GM21619 (cell line): ENCODE measurements at regions not wholly inside any gene's neighbourhood (a gene's known extent, or its start where the extent isn't known, plus 50 kb on each side); places are given as distances from the start of the nearest gene placed in this dataset.
"Not testable (repeated sequence)": the region's sequence is repeated elsewhere in the genome, so short reads cannot be mapped to it uniquely, and the experiment has no call there.

ENCODE experiments used
- ATAC-seq: cut with Tn5 transposase; IDR thresholded peaks from one replicate; pipeline ENCODE4 v1.9.1; 2021; ENCODE audit not compliant: unreplicated experiment

DNA sequence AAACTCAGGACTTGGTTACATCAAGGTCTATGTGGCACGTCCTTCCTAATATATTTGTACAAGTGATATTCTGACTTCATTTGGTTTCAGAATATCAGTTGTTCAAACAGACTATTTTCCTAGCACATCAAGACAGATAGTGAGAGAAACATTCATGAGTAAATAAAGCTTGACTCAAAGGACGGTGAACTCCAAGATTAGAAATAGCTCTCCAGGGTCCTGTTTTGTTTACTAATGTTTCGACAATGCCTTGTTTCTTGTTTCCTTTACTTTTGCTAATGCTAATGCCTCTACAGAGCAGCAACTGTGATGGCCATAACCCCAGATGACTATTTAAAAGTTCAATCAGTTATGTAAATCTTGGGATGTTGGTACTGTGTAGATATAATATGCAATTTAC, 313.9 kb downstream of the KLF12 start:
- ATAC-seq, result no peak

DNA sequence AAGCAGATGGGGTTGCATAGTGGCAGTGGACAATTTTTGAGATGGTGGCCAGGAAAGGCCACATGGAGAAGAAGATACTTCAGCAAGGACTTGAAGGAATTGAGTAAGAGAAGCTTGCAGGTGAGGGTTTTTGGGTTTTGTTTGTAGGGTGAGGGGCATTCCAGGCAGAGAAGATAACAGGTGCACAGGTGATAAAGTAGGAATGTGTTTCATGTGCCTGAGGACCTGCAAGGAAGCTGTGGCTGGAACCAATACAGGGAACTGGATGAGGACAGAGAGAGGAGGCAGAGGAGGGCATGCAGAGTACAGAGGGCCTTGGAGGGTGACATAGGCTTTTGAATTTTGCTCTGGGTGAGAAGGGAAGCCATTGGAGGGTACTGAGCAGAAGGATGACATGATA, 314.5 kb downstream of the KLF12 start:
- no peak for ATAC-seq

DNA sequence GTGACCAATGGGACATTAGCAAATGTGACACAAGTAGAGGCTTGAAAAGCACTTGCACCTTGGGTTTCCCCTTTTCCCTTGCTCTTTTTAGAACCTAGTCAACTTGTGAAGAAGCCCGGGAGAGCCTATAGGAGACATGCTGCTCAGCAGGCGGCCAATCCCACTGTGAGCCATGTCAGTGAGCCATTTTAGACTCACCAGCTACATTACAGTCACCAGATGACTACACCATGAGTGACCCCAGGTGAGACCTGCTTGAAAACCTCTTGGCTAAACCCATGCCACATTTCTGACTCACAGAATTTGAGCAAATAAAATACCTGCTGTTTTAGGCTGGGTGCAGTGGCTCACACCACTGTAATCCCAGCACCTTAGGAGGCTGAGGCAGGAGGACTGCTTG, 317.5 kb downstream of the KLF12 start:
- ATAC-seq, result no peak

DNA sequence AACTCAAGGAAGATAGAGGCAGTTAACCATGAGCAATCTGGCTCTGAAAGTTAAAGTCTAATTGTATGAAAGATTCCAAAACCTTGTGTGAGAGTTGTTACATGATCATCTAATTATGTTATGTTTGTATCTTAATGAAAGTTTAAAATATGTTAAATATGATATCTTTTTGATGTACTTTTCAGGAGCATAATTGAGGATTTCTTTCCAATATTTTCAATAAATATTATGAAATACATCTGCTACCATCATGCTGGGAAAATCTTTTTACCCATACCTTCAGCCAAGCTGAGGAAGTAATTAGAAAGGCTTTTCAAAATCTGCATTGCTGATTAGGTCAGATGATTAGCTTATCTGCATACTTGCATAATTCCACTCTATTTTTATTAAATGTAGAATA, 318.4 kb downstream of the KLF12 start:
- ATAC-seq, result no peak

DNA sequence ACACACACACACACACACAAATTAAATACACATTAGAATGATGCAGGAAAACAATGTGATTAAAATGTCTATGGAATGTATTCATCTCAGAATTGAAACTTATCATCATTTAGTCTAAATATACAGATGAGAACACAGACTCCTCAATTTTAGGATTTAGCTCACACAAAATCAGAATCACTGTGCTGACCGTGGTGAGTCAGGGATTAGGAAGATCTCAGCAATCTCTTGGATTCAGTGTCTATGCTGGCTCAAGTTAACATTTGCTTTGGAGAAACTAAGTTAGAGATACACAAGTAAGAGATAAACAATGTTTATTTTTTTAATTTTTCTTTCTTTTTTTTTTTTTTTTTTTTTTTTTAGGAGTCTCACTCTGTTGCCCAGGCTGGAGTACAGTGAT, 323.6 kb downstream of the KLF12 start:
- ATAC-seq, result no peak

DNA sequence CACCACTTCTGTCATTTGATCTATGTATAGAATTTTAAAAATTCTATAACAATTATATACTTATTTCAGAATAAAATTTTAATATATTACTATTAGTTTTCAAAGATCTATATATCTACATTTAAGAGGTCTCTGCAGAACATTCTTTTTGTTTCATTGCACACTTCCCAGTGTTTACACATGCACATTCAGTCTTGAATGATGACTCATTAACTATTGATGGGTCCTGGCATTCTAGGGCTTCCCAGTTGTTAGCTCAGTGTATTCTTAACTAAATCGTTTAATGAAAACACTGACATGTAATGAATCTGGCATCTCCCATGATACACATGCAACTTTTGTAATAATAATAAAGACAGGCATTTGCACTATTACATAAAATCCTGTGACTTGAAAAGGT, 324.6 kb downstream of the KLF12 start:
- ATAC-seq, result no peak

DNA sequence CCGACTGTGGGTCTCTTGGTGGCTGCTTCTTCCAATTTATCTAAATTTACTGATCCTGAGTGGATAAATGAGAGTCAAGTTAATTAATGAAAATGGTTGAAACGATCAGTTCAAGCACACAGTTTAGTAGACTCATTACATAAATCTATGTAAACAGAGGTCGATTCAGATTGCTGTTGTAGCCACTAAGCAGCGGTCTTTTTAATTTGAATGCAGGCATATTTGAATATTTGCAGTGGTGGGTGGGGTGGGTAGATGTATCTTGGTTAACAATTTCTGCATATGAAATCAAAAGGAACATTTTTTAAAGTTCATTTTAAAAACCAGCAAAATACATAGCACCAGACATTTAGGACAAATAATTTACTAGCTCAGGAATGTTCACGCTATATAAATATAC, 325.9 kb downstream of the KLF12 start:
- ATAC-seq, result no peak

DNA sequence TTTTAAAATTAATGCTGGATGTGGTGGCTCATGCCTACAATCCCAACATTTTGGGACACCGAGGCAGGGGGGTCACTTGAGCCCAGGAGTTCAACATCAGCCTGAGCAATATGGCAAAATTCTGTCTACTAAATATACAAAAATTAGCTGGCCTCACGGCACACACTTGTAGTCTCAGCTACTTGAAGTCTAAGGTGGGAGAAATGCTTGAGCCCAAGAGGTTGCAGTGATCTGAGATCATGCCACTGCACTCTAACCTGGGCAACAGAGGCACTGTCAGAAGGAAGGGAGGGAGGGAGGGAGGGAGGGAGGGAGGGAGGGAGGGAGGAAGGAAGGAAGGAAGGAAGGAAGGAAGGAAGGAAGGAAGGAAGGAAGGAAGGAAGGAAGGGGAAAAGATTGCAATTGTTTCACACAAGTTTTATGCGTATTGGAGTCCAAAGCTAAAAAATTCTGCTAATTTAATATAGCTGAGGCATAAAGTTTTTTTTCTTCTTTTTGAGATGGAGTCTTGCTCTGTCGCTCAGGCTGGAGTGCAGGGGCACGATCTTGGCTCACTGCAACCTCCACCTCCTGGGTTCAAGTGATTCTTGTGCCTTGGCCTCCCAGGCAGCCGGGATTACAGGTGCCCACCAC, 328.8 kb downstream of the KLF12 start:
- not testable (repeated sequence) for ATAC-seq

DNA sequence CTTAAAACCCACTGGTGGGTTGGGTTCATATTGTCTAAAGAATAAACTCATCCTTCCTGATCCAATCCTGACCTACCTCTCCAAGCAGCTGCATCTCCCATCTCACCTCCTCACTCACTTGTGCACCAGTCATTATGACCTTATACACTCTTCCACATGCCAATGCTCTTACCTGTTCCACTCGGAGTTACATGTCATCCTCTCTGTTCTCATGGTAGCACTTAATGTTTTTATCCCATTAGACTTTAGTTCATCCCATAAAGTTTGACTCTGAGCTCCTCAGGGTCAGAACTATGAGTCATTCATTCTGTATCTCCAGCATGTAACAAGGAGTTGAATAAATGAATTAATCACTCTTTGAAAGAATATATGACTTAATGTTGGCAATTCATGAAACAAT, 330.2 kb downstream of the KLF12 start:
- no peak for ATAC-seq

DNA sequence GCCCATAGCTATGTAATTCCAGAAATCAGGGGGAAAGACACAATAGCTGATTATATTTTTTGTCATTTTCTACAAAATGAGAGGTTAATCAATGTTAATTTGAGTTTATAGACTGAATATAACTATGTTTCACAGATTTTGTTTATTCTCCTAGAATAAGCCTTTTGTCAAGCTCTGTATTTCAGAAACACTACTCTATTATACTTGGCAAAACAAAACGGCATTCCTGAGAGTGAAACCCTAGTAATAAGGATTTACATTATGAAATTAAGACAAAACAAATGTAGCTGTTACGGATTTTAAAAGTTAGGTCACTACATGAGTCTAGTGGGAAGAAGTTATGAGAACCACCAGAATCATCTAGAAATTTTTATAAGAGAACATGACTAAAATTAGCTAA, 334.2 kb downstream of the KLF12 start:
- ATAC-seq, result no peak

DNA sequence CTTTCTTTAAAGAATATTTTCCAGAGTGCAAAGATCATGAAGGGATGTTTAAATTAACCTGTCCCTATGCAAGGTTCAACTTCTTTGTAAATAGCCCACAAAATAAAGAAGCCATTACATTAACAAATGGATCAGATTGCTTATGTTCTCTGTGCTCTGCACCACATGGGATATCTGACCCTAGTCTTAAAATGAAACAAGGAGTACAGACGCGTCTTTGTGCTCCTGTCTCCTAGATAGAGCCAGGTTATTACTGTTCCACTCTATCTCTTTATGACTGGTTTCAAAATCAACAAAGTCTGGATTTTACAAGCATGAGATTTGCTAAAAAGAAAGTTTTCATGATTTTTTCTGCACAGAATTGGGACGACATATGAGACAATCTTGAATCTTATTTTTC, 339.4 kb downstream of the KLF12 start:
- no peak for ATAC-seq

DNA sequence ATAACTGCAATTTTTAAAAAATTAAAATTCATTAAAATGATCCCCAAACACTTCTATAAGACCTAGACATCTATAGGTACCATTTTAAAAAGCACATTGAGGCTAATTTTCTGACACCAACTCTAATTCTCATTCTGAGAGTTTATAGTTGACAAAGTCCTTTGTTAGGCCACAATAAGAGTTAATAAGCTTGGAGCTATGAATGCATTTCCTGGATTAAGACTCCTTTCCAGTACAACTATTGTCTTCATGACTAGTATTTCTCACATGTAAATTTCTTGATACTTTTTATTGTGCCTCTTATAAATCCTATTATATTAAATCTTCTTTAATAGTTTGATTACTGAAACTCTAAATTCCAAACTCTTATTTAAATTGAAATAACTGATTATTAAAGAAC, 340.8 kb downstream of the KLF12 start:
- ATAC-seq, result no peak

DNA sequence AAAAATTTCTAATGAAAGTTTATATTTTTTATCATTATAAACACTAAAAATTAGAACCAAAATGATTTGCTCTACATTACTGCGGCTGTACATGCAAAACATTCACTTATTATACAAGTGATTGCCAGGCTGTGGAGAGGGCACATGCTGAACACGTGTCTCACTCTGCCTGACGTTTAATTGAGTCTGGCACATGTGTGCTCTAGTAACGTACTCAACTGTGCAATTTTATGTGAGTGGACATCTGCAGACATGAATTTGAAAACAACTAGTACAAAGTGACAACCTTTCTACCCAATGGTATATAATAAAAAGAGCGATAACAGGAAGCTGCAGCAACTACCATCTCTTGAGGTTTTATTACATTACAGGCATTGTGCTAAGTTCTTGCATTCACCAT, 341.4 kb downstream of the KLF12 start:
- no peak for ATAC-seq

DNA sequence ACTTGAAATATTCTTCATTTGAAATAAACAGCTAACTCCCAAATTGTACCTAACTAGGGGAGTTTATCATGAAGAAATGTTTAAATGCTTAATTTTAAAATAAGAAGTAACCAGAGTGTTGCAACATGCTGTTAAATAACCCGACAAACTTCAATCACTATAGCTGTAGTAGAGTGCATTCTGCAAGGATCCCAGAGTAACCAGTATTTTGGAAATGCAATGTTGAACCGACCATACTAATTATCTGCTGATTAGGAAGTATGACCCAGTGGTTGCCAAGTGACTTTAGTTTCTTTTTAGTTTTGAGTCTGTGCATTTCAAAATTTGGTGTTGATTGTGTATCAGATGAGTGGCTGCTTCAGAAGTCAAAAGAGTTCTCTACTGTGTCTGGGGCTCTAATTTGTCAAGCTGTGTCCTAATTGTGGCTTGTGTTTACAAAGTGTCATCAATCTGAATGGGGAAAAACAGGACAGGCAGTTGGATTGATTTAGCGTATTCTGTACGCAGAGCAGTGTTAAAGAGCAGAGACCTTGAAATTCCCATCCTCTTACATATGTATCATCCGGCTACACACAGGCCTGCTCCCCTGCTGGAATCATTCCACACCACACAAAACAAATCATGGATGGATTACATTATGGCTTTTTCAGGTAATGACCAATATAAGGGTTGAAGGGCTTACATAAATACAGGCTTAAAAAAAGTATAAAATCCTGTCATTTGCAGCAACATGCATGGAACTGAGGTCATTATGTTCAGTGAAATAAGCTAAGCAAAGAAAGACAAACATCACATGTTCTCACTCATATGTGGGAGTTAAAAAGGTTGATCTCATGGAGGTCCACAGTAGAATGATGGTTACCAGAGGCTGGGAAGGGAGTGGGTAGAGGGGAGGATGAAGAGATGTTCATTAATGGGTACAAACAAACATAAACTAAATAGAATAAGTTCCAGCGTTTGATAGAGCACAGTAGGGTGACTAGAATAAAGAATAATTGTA, 351.5 kb downstream of the KLF12 start:
- no peak for ATAC-seq

DNA sequence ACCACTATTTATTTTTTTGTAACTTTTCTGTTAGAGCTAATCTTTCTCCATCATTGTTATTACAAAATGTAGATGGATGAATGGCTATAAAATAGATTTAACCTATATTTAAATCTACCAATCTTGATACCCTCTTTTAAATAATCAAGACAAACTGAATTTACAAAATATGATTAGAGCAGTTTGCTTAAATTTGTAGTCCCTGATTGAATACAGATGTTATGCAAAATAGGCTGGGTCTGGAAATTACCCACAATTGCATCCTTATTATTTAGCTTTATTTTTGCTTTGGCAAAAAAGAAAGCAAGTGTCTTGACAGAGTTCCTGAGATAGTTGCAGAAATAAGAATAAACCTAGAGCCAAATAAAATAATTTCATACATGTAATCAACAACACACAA, 352.8 kb downstream of the KLF12 start:
- ATAC-seq, result no peak

DNA sequence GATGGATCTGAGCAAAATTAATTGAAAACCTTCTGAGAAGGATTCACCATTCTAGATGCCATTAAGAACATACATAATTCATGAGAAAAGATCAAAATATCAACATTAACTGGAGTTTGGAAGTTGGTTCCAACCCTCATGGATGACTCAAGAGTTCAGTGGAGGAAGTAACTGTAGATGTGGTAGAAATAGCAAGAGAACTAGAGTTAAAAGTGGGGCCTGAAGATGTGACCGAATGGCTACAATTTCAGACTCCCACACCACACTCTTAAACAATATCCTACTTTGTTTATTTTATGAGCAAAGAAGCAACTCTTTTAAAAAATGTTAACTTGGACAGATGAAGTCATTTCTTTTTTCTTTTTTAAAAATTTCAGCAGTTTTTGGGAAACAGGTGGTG, 354.3 kb downstream of the KLF12 start:
- no peak for ATAC-seq

DNA sequence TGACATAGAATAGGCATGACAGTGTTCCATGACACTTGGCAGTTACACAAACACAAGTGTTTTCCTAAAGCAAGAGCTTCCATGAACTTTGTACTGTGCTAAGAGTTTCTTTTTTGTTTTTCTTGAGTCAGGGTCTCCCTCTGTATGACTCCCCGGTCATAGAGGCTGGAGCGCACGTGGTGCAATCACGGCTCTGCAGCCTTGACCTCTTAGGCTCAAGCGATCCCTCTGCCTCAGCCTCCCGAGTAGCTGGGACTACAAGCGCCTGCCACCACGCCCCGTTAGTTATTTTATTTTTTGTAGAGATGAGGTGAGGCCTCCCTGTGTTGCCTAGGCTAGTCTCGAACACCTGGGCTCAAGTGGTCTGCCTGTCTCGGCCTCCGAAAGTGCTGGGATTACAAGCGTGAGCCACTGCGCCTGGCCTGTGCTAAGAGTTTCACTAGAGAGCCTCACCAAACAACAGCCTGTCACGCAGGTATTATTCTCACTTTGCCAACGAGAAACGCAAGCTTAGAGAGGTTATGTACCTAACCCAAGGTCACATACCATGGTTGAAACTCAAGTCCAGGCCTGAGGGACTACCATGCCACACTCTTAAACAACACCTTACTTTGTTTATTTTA, 355.9 kb downstream of the KLF12 start:
- ATAC-seq, result no peak

DNA sequence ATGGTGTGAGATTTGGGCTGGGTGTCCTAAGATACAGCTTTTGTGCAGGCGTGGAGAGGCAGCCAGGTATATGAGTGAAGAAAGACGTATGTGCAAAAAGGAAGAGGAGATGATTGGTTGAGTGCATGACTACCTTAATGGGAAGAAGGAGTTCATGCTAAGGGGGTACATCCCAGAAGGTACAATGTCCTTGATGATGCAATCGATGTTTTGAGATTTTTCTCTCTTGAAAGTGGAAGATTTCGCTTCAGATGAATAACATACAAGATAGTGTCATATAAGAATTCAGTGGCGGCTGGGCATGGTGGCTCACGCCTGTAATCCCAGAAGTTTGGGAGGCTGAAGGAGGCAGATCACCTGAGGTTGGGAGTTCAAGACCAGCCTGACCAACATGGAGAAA, 357.1 kb downstream of the KLF12 start:
- ATAC-seq, result no peak

DNA sequence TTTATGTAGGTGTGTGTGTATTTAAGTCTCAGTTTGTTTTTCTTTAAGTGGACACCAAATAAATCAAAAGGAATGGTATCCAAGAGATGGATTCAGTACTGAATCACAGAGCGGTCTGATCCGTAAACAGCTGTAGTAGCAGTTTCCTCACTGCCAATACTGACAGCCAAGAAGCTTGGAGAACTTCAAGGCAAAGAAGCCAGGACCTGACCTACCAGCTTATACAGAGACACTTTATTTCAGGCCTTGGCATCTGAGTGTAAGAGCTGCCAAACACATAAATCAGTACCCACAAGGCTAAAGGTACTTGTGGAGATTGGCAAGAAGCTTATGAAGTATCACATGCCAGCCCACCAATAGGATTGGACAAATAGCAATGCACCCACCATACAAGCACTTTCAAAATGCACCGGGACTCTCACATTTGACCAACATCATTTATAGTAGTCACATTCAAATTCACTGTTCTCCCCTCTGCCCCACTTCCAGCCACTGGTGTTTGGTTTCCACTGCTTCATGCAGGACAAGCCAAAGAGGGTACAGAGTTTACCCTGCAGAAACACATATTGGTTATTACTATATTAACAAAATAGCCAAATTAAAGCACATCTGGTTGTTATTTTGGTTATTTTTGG, 357.9 kb downstream of the KLF12 start:
- ATAC-seq, result no peak

DNA sequence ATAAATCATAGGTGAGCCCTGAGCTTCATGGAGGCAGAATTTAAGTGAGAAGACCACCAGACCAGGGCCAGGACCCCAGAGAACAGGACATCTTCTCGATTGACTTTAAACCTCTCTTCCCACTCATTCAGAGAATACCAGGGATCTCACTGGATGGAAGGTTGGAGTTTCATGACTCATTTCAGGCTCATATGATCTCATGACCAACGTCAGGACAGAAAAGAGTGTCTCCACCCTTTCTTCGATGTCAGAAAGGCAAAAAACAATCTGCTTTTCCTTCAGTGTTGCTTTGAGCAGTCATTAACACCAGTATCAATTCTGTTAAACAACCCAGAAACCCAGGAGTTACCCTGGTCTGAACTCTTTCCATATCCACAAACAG, 361.0 kb downstream of the KLF12 start:
- no peak for ATAC-seq

DNA sequence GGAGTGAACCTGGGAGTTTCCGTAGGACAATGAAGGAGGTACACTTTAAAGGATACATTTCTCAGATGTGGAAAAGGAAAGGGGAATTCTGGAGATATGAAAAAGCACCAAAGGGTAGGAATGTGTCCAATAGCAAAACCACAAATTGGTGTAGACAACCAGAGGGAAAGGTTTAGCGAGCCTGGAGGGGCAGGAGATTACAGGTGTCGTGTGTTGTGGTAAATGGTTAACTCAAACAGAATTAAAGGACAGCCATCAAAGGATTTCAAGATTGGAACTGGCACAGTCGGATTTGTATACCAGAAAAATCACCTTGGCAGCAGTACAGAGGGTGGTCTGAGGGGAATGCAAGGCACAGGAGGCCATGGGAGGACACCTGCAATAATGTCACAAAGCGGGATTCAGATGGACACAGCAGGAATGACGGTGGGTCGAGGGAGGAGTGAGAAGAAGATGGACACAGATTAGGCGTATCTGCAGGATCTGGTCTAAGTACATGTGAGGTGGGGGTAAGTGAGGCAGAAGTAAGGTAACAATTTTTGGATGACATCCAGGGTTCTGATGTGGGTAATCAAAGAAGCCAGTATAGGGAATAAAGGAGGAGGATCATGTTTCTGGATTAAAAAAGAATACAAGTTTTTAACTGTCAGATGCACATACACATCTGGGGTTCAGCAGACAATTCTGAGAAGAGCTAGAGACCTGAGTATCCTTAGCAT, 361.6 kb downstream of the KLF12 start:
- no peak for ATAC-seq
